H1 (cell line): ENCODE measurements at regions not wholly inside any gene's neighbourhood (a gene's known extent, or its start where the extent isn't known, plus 50 kb on each side); places are given as distances from the start of the nearest gene placed in this dataset.

Source experiments
- CTCF ChIA-PET: fragments of 300-600 bp; sonication (Branson Sonifier 250); formaldehyde crosslinking; loops from one replicate; lab custom pipeline; 2021; ENCODE audit not compliant: partially characterized antibody; lab: Charles Lee
- POLR2A ChIA-PET: fragments of 300-600 bp; sonication (Branson Sonifier 250); formaldehyde crosslinking; loops from one replicate; lab custom pipeline; 2021; ENCODE audit warnings: inconsistent platforms; ENCODE audit not compliant: partially characterized antibody; lab: Charles Lee
- DNase-seq, 2 experiments: peaks; one replicate each; pipeline versions ENCODE4 v3.0.0 to v3.0.0-alpha.2; 2010 to 2022; ENCODE audit warnings: low spot score in 2 of 2, low read depth in 1 of 2, mixed read lengths in 1 of 2
- FAIRE-seq: peaks from 2 replicates; lab custom pipeline; 2011; peaks lifted over from hg19 to GRCh38; lab: Jason Lieb, UNC
- H2AFZ ChIP-seq: 2 replicates; pipeline ENCODE4 v1.8.1; 2012; ENCODE audit warnings: low read length, inconsistent platforms
- H2AK5ac ChIP-seq: 2 replicates; pipeline ENCODE4 v1.6.1; 2013; ENCODE audit warnings: low read depth, low read length
- H2BK120ac ChIP-seq: replicated peaks from 2 replicates; pipeline ENCODE3; 2013; ENCODE audit warnings: low read depth, low read length, inconsistent platforms
- H2BK12ac ChIP-seq: 2 replicates; pipeline ENCODE4 v1.6.1; 2013; ENCODE audit warnings: low read depth, low read length
- H2BK15ac ChIP-seq: 2 replicates; pipeline ENCODE4 v1.6.1; 2013; ENCODE audit warnings: low read length
- H2BK20ac ChIP-seq: 2 replicates; pipeline ENCODE4 v1.6.1; 2013; ENCODE audit warnings: low read length
- H2BK5ac ChIP-seq: 2 replicates; pipeline ENCODE4 v1.6.1; 2013; ENCODE audit warnings: low read depth, low read length
- H3K14ac ChIP-seq: 2 replicates; pipeline ENCODE4 v1.6.1; 2013; ENCODE audit warnings: inconsistent platforms; ENCODE audit not compliant: insufficient read length
- H3K18ac ChIP-seq: 2 replicates; pipeline ENCODE4 v1.6.1; 2013; ENCODE audit warnings: low read length; ENCODE audit errors: extremely low read depth
- H3K23ac ChIP-seq: 2 replicates; pipeline ENCODE4 v1.6.1; 2013; ENCODE audit warnings: inconsistent platforms; ENCODE audit not compliant: insufficient read length
- H3K23me2 ChIP-seq: 2 replicates; pipeline ENCODE4 v1.6.1; 2013; ENCODE audit warnings: low read depth, low read length
- H3K27ac ChIP-seq: 2 replicates; pipeline ENCODE4 v1.6.1; 2011; ENCODE audit warnings: low read depth, low read length, inconsistent platforms
- H3K27me3 ChIP-seq, 4 experiments: replicated peaks in 1 of 4; 1 replicate in 1 of 4; 2 replicates in 3 of 4; pipeline versions ENCODE4 v1.6.1 to v1.8.1; 2011 to 2013; ENCODE audit warnings: low read length in 3 of 4, mild to moderate bottlenecking in 3 of 4, inconsistent platforms in 2 of 4, mixed read lengths in 2 of 4, moderate library complexity in 1 of 4; ENCODE audit not compliant: control insufficient read depth in 3 of 4, insufficient read depth in 3 of 4; ENCODE audit errors: extremely low read depth in 1 of 4
- H3K36me3 ChIP-seq, 4 experiments: 2 replicates each; pipeline versions ENCODE4 v1.6.1 to v1.8.1; 2011 to 2013; ENCODE audit warnings: mild to moderate bottlenecking in 4 of 4, low read length in 3 of 4, moderate library complexity in 2 of 4, control low read depth in 1 of 4, inconsistent platforms in 1 of 4; ENCODE audit not compliant: insufficient read depth in 4 of 4, control insufficient read depth in 2 of 4
- H3K4ac ChIP-seq: replicated peaks from 2 replicates; pipeline ENCODE3; 2013; ENCODE audit warnings: low read length, low read depth, mixed read lengths, inconsistent platforms; ENCODE audit not compliant: insufficient read length
- H3K4me1 ChIP-seq, 4 experiments: replicated peaks in 1 of 4; 1 replicate in 1 of 4; 2 replicates in 3 of 4; pipeline versions ENCODE4 v1.6.1 to v1.8.1; 2011 to 2013; ENCODE audit warnings: low read length in 3 of 4, inconsistent platforms in 2 of 4, mixed read lengths in 1 of 4; ENCODE audit not compliant: insufficient read depth in 4 of 4, control insufficient read depth in 3 of 4
- H3K4me2 ChIP-seq, 2 experiments: 2 replicates each; pipeline versions ENCODE4 v1.6.1 to v1.8.1; 2011 to 2013; ENCODE audit warnings: low read depth in 2 of 2, low read length in 2 of 2, control low read depth in 1 of 2, inconsistent platforms in 1 of 2, mild to moderate bottlenecking in 1 of 2; ENCODE audit not compliant: insufficient read depth in 1 of 2
- H3K4me3 ChIP-seq, 4 experiments: fragments of 200-600, 300-600 bp in 1 of 4; sonication (generic), shearing (Covaris generic), sonication (Bioruptor Twin) in 1 of 4; 2 replicates each; pipeline versions ENCODE4 v1.5.1 to v1.8.1; 2011 to 2016; ENCODE audit warnings: low read length in 4 of 4, low read depth in 3 of 4, control low read depth in 2 of 4, inconsistent platforms in 2 of 4, mild to moderate bottlenecking in 2 of 4, mixed read lengths in 1 of 4, moderate library complexity in 1 of 4; ENCODE audit not compliant: insufficient read depth in 2 of 4; ENCODE audit errors: extremely low read depth in 1 of 4
- H3K56ac ChIP-seq: replicated peaks from 2 replicates; pipeline ENCODE3; 2013; ENCODE audit warnings: low read depth, mild to moderate bottlenecking, mixed read lengths, low read length, inconsistent platforms; ENCODE audit not compliant: insufficient read length
- H3K79me1 ChIP-seq: 2 replicates; pipeline ENCODE4 v1.6.1; 2013; ENCODE audit warnings: low read depth, low read length, control low read depth
- H3K79me2 ChIP-seq, 2 experiments: 2 replicates each; pipeline versions ENCODE4 v1.6.1 to v1.8.1; 2012 to 2013; ENCODE audit warnings: low read length in 2 of 2, mild to moderate bottlenecking in 2 of 2, inconsistent platforms in 1 of 2; ENCODE audit not compliant: insufficient read depth in 2 of 2, control insufficient read depth in 1 of 2
- H3K9ac ChIP-seq, 4 experiments: replicated peaks in 1 of 4; 1 replicate in 1 of 4; 2 replicates in 3 of 4; pipeline versions ENCODE4 v1.6.1 to v1.8.1; 2011 to 2013; ENCODE audit warnings: low read depth in 3 of 4, low read length in 3 of 4, control low read depth in 2 of 4, mild to moderate bottlenecking in 2 of 4, moderate library complexity in 2 of 4, inconsistent platforms in 1 of 4; ENCODE audit errors: extremely low read depth in 1 of 4
- H3K9me3 ChIP-seq, 2 experiments: 2 replicates each; pipeline versions ENCODE4 v1.6.1 to v1.8.1; 2012 to 2013; ENCODE audit warnings: mild to moderate bottlenecking in 2 of 2, moderate library complexity in 2 of 2, control low read depth in 1 of 2, inconsistent platforms in 1 of 2, low read depth in 1 of 2, low read length in 1 of 2, mixed read lengths in 1 of 2; ENCODE audit not compliant: insufficient read depth in 2 of 2
- H4K20me1 ChIP-seq, 2 experiments: replicated peaks in 1 of 2; 2 replicates each; pipeline versions ENCODE3 to v1.8.1; 2011 to 2013; ENCODE audit warnings: inconsistent platforms in 2 of 2, low read length in 2 of 2, mild to moderate bottlenecking in 1 of 2; ENCODE audit not compliant: insufficient read depth in 2 of 2, control insufficient read depth in 1 of 2
- H4K5ac ChIP-seq: 2 replicates; pipeline ENCODE4 v1.6.1; 2013; ENCODE audit warnings: low read length, low read depth, mixed read lengths, inconsistent platforms; ENCODE audit not compliant: insufficient read length
- H4K8ac ChIP-seq: 2 replicates; pipeline ENCODE4 v1.8.0; 2013; ENCODE audit warnings: mild to moderate bottlenecking, moderate library complexity, low read length, inconsistent platforms; ENCODE audit not compliant: insufficient read depth; ENCODE audit errors: extremely low read depth
- H4K91ac ChIP-seq: replicated peaks from 2 replicates; pipeline ENCODE3; 2013; ENCODE audit warnings: low read length, mixed read lengths, inconsistent platforms; ENCODE audit not compliant: insufficient read length
- CBX5 ChIP-seq: fragments of 300-800, 300-1000 bp; sonication (generic); IDR thresholded peaks from 2 replicates; pipeline ENCODE4 v1.7.1; 2016; ENCODE audit warnings: antibody characterized with exemption, low read length, low read depth
- TAF1 ChIP-seq: IDR thresholded peaks from 2 replicates; pipeline ENCODE4 v1.6.1; 2011; ENCODE audit warnings: mild to moderate bottlenecking, low read depth, low read length
- whole genome bisulfite sequencing, 2 experiments: shearing (Covaris generic) in 1 of 2; methylation state at CpG; one replicate each; pipeline versions ENCODE4 v1.1.6 to v1.1.7; 2013 to 2015; ENCODE audit warnings: low lambda C conversion rate in 2 of 2, mixed read lengths in 2 of 2, inconsistent platforms in 1 of 2, low coverage in 1 of 2, missing lambda C conversion rate in 1 of 2; ENCODE audit not compliant: insufficient replicate concordance in 2 of 2, insufficient coverage in 1 of 2, insufficient read length in 1 of 2; ENCODE audit errors: extremely low coverage in 1 of 2, missing lambda C conversion rate in 1 of 2; 5-methylcytosine and 5-hydroxymethylcytosine counted together

DNA sequence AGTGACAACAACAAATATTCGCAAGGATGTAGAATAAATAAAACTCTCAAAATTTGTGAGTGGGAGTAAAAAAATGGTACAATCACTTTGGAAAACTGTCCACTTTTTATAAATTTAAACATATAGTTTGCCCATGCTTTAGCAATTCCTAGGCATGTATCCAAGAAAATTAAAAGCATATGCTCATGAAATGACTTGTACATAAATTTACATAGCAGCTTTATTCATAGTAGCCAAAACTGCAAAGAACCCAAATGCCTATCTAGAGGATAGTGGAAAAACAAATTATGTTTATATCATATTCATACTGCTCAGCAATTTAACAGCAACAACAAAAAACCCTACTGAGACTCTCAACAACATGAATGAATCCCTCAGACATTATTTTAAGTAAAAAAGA is 363.6 kb upstream of the CCDC54 start:
- ChIA-PET CTCF (no interaction called here), POLR2A (no interaction called here)
- Histone ChIP-seq H3K27me3 (no peaks in the 10 kb centered on the region), H3K79me1 (no peaks in the 10 kb centered on the region), H2BK5ac (no peak overlapping the region), H2AFZ (no peak overlapping the region), H3K4me1 (no peaks in the 10 kb centered on the region), H3K4ac (no peak overlapping the region), H3K23ac (no peak overlapping the region), H3K9ac (no peak overlapping the region), H3K9me3 (peaks cover 3 to 6% of the 10 kb centered on the region in 2 experiments; a peak in 3 of 4 replicates), H4K8ac (no peak overlapping the region), H3K18ac (no peak overlapping the region), H3K27ac (no peak overlapping the region), H2BK12ac (no peak overlapping the region), H3K36me3 (no peaks in the 10 kb centered on the region), H4K20me1 (no peaks in the 10 kb centered on the region), H3K79me2 (no peaks in the 10 kb centered on the region), H3K4me2 (no peak overlapping the region), H2BK15ac (no peak overlapping the region), H4K91ac (no peak overlapping the region), H2BK120ac (no peak overlapping the region), H3K14ac (no peak overlapping the region), H2BK20ac (no peak overlapping the region), H4K5ac (no peak overlapping the region), H3K23me2 (no peaks in the 10 kb centered on the region), H3K4me3 (no peak overlapping the region), H2AK5ac (no peak overlapping the region), H3K56ac (no peak overlapping the region)
- no peak for DNase-seq
- TF ChIP-seq TAF1 (no peak), CBX5 (no peak)
- WGBS, 2 experiments: 92% methylated on average over 1 of the region's 1 CpG; no CpG with 5 or more reads in 1 of the 2 experiments
- FAIRE-seq: no peak
